Adrenal gland (tissue), 5 donors: ENCODE measurements at regions not wholly inside any gene's neighbourhood (a gene's known extent, or its start where the extent isn't known, plus 50 kb on each side); places are given as distances from the start of the nearest gene placed in this dataset.

Experiments used
- CTCF ChIP-seq, 6 experiments: fragments of 450-650 bp in 4 of 6; fragments of 200-600 bp in 2 of 6; sonication (generic) in 1 of 6; IDR thresholded peaks; 1 replicate in 5 of 6; 2 replicates in 1 of 6; pipeline versions ENCODE4 v1.5.1 to v1.8.0; 2016 to 2021; ENCODE audit warnings: antibody characterized with exemption in 6 of 6, mild to moderate bottlenecking in 2 of 6, moderate library complexity in 1 of 6
- POLR2A ChIP-seq, 2 donors: fragments of 450-650 bp; IDR thresholded peaks; one replicate each; pipeline ENCODE4 v1.6.1; 2017; ENCODE audit warnings: antibody characterized with exemption in 2 of 2, mild to moderate bottlenecking in 2 of 2, moderate library complexity in 1 of 2
- donor health status: DM: no; HTN: no; CAD: no.

GRCh38 chr13:75220861-75221260 lies 261.1 kb downstream of the TBC1D4 start:
- TF ChIP-seq CTCF (IDR thresholded peaks at IDR 0.05) (no peak), POLR2A (IDR thresholded peaks at IDR 0.05) (no peak)
